ENCODE measurements at regions not wholly inside any gene's neighbourhood (a gene's known extent, or its start where the extent isn't known, plus 50 kb on each side); places are given as distances from the start of the nearest gene placed in this dataset.

DNA sequence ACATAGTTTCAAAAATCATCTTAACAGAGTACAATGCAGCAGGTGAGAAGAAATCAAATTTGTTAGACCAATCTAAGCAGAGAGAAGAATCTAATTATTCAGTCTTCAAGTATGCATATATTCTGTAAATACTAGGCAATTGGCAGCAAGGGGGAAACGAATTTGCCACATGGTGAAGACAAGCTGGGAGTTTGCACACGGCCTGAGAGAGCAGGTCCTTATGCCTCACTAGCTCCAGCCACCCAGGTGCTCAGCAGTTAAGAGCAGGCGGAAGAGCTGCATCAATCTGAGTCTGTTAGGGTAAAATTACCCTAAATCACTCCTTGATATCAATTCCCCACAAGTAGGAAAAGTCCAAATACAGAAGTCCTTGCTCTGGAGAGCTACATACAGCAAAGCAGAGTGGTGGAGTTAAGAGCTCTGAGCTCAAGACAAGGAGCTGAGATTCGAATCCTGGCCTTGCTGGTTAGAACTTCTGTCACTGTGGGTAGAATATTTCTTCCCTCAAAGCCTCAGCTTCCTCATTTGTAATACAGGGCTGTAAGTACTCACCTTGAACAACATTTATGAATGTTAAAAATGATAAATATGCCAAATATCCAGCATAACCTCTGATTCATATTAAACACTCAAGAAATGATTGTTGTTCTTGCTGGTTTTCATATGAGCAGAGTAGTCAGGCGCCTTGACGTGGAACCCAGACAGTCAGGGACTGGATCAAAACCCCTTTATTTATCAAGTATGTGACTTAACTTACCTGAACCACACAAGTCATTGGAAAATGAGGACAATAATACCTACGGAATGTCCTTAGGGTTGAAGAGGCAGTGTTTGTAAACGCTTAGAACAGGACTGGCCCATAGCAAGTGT is 444.2 kb downstream of the CDH26 start:
- Histone ChIP-seq H3F3A (replicated peaks; ENCODE audit: insufficient read depth) (no peaks in the 10 kb centered on the region), H3K4me2 (no peak overlapping the region)

DNA sequence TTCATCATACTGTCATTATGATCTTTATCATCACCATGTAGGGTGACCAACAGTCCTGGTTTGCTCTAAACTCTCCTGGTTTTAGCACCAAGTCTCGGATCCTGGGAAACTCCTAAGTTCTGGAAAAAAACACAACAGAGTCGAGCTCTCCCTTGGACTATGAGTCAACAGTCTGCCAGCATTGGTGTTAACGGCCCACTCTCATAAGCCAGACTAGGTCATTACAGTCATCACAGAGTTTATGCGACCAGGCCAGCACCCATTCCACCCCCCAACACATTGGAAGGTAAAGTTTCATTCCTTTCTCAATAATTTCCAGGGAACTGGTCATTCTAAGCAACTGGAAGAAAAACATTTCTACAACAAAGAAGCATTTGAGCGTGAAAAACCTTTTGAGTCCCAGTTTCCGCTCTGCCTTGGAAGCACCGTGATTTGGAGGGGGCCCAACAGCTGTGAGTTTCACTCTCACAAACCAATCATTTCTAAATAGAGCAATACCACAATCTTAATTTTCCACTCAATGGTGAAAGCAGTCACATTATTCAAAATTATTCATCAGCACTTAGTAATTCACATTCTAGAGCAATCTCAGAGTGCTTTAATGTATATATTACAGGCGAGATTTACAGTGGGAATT is 445.0 kb downstream of the CDH26 start:
- Histone ChIP-seq H3K79me2 (ENCODE audit: insufficient read depth) (no peaks in the 10 kb centered on the region), H2AFZ (ENCODE audit: low read depth) (no peak overlapping the region), H3K27ac (ENCODE audit: low read depth in 2 of 2, low read length in 1 of 2) (no peak overlapping the region), H3K4me3 (ENCODE audit: low read depth in 2 of 2, low read length in 1 of 2) (no peak overlapping the region), H3K9me3 (no peaks in the 10 kb centered on the region; the same call in none of the 2 replicates), H3K9ac (no peak overlapping the region), H3K4me1 (ENCODE audit: control insufficient read depth in 1 of 2, insufficient read depth in 2 of 2, low read depth in 1 of 2, low read length in 1 of 2) (no peaks in the 10 kb centered on the region), H3K4me2 (no peak overlapping the region), H4K20me1 (ENCODE audit: insufficient read depth) (no peaks in the 10 kb centered on the region), H3K36me3 (replicated peaks in 1 of 2; ENCODE audit: control insufficient read depth in 1 of 2, insufficient read depth in 2 of 2, low read length in 1 of 2) (no peaks in the 10 kb centered on the region), H3K9me2 (no peaks in the 10 kb centered on the region), H3F3A (replicated peaks; ENCODE audit: insufficient read depth) (no peaks in the 10 kb centered on the region), H3K27me3 (ENCODE audit: insufficient read depth) (no peaks in the 10 kb centered on the region)
- CTCF ChIA-PET: interaction anchor here (1.4 to 2.1 kb wide), 3 partner anchors 9 to 192 kb away, joined by 3 to 8 read pairs (median 5); no protein-coding TSS in a partner anchor
- no peak for DNase-seq
- WGBS (ENCODE audit: low lambda C conversion rate): 37% methylated on average over 7 of the region's 8 CpGs
- POLR2A ChIA-PET: no interaction called here
- no peak for TF ChIP-seq FOSL2 (IDR thresholded peaks at IDR 0.05; ENCODE audit: borderline replicate concordance, low read depth)
- TF ChIP-seq GABPA (IDR thresholded peaks at IDR 0.05; ENCODE audit: low read depth): no peak
- TF ChIP-seq, protein P1, sequence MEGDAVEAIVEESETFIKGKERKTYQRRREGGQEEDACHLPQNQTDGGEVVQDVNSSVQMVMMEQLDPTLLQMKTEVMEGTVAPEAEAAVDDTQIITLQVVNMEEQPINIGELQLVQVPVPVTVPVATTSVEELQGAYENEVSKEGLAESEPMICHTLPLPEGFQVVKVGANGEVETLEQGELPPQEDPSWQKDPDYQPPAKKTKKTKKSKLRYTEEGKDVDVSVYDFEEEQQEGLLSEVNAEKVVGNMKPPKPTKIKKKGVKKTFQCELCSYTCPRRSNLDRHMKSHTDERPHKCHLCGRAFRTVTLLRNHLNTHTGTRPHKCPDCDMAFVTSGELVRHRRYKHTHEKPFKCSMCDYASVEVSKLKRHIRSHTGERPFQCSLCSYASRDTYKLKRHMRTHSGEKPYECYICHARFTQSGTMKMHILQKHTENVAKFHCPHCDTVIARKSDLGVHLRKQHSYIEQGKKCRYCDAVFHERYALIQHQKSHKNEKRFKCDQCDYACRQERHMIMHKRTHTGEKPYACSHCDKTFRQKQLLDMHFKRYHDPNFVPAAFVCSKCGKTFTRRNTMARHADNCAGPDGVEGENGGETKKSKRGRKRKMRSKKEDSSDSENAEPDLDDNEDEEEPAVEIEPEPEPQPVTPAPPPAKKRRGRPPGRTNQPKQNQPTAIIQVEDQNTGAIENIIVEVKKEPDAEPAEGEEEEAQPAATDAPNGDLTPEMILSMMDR (IDR thresholded peaks at IDR 0.05): no peak
- TF ChIP-seq MEF2A (IDR thresholded peaks at IDR 0.05; ENCODE audit: borderline replicate concordance, low read depth): no peak
- TF ChIP-seq TAF1 (IDR thresholded peaks at IDR 0.05; ENCODE audit: borderline replicate concordance, low read depth, low read length): no peak
- TF ChIP-seq, protein P2, sequence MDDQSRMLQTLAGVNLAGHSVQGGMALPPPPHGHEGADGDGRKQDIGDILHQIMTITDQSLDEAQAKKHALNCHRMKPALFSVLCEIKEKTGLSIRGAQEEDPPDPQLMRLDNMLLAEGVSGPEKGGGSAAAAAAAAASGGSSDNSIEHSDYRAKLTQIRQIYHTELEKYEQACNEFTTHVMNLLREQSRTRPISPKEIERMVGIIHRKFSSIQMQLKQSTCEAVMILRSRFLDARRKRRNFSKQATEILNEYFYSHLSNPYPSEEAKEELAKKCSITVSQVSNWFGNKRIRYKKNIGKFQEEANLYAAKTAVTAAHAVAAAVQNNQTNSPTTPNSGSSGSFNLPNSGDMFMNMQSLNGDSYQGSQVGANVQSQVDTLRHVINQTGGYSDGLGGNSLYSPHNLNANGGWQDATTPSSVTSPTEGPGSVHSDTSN (IDR thresholded peaks at IDR 0.05): no peak
- no peak for TF ChIP-seq TCF12 (IDR thresholded peaks at IDR 0.05)
- no peak for TF ChIP-seq CHD2 (IDR thresholded peaks at IDR 0.05; ENCODE audit: low read length, partially characterized antibody)
- TF ChIP-seq NFIC (IDR thresholded peaks at IDR 0.05; ENCODE audit: borderline replicate concordance): no peak
- no peak for TF ChIP-seq NRF1 (IDR thresholded peaks at IDR 0.05; ENCODE audit: low read depth, low read length)
- TF ChIP-seq ELF1 (IDR thresholded peaks at IDR 0.05): no peak
- TF ChIP-seq POLR2AphosphoS5 (IDR thresholded peaks at IDR 0.05; ENCODE audit: low read depth, low read length): no peak
- no peak for TF ChIP-seq RXRA (IDR thresholded peaks at IDR 0.05; ENCODE audit: borderline replicate concordance, low read depth)
- TF ChIP-seq RFX5 (IDR thresholded peaks at IDR 0.05; ENCODE audit: low read length): no peak

More for the DNA sequence above, 444.2 kb downstream of the CDH26 start:
- H3K9me2 ChIP-seq: no peaks in the 10 kb centered on the region
- no peak overlapping the region for H3K27ac ChIP-seq (ENCODE audit: low read depth in 2 of 2, low read length in 1 of 2)
- no peaks in the 10 kb centered on the region for H4K20me1 ChIP-seq (ENCODE audit: insufficient read depth)
- CTCF ChIA-PET: interaction anchor here (1.7 to 2.1 kb wide), 2 partner anchors 8 to 192 kb away, joined by 5 to 8 read pairs; no protein-coding TSS in a partner anchor
- H3K27me3 ChIP-seq (ENCODE audit: insufficient read depth): no peaks in the 10 kb centered on the region
- WGBS (ENCODE audit: low lambda C conversion rate): 20% methylated on average over 8 of the region's 8 CpGs
- POLR2A ChIA-PET: no interaction called here
- no peak overlapping the region for H3K4me3 ChIP-seq (ENCODE audit: low read depth in 2 of 2, low read length in 1 of 2)
- no peaks in the 10 kb centered on the region; the same call in none of the 2 replicates for H3K9me3 ChIP-seq
- no peak overlapping the region for H3K9ac ChIP-seq
- no peaks in the 10 kb centered on the region for H3K4me1 ChIP-seq (ENCODE audit: control insufficient read depth in 1 of 2, insufficient read depth in 2 of 2, low read depth in 1 of 2, low read length in 1 of 2)
- H2AFZ ChIP-seq (ENCODE audit: low read depth): no peak overlapping the region
- no peaks in the 10 kb centered on the region for H3K36me3 ChIP-seq (replicated peaks in 1 of 2; ENCODE audit: control insufficient read depth in 1 of 2, insufficient read depth in 2 of 2, low read length in 1 of 2)
- no peak for DNase-seq
- TF ChIP-seq MXI1 (IDR thresholded peaks at IDR 0.05; ENCODE audit: low read depth, low read length) (no peak), RCOR1 (IDR thresholded peaks at IDR 0.05; ENCODE audit: low read length) (no peak), TCF12 (IDR thresholded peaks at IDR 0.05) (no peak), EZH2phosphoT487 (IDR thresholded peaks at IDR 0.05; ENCODE audit: borderline replicate concordance, low read depth) (no peak), FOXM1 (IDR thresholded peaks at IDR 0.05; ENCODE audit: low read depth) (no peak), GABPA (IDR thresholded peaks at IDR 0.05; ENCODE audit: low read depth) (no peak), JUND (IDR thresholded peaks at IDR 0.05) (no peak), SIN3A (IDR thresholded peaks at IDR 0.05; ENCODE audit: borderline replicate concordance, low read depth, low read length) (no peak), GATA2 (CRISPR knock-in tag; IDR thresholded peaks at IDR 0.05) (no peak), POLR2AphosphoS5 (IDR thresholded peaks at IDR 0.05; ENCODE audit: low read depth, low read length) (no peak), FOSL2 (IDR thresholded peaks at IDR 0.05; ENCODE audit: borderline replicate concordance, low read depth) (no peak), SMC3 (IDR thresholded peaks at IDR 0.05; ENCODE audit: low read depth, low read length) (no peak), NRF1 (IDR thresholded peaks at IDR 0.05; ENCODE audit: low read depth, low read length) (no peak), RAD21 (IDR thresholded peaks at IDR 0.05; ENCODE audit: low read length) (no peak)
- TF ChIP-seq, protein P1 (IDR thresholded peaks at IDR 0.05): no peak
- H3K79me2 ChIP-seq (ENCODE audit: insufficient read depth): no peaks in the 10 kb centered on the region

All from SK-N-SH (cell line).